ENCODE measurements at regions not wholly inside any gene's neighbourhood (a gene's known extent, or its start where the extent isn't known, plus 50 kb on each side); places are given as distances from the start of the nearest gene placed in this dataset.

- DNase-seq (ENCODE audit: low read depth in 2 of 2, low spot score in 1 of 2) = no peak
Observed at GRCh38 chr6:4383910-4384638, 248.7 kb upstream of the ECI2 start.

GRCh38 chr6:4382362-4382853 lies 247.0 kb upstream of the ECI2 start:
- DNase-seq (ENCODE audit: low read depth in 2 of 2, low spot score in 1 of 2) = no peak

- DNase-seq (ENCODE audit: low read depth in 2 of 2, low spot score in 1 of 2) = no peak
Observed at GRCh38 chr6:4381381-4381780, 246.0 kb upstream of the ECI2 start.

GRCh38 chr6:4380881-4381281 lies 245.5 kb upstream of the ECI2 start:
- no peak for DNase-seq (ENCODE audit: low read depth in 2 of 2, low spot score in 1 of 2)

GRCh38 chr6:4379958-4380357 lies 244.6 kb upstream of the ECI2 start:
- DNase-seq (ENCODE audit: low read depth in 2 of 2, low spot score in 1 of 2) = no peak

GRCh38 chr6:4378319-4378996 lies 243.1 kb upstream of the ECI2 start:
- no peak for DNase-seq (ENCODE audit: low read depth in 2 of 2, low spot score in 1 of 2)

- DNase-seq (ENCODE audit: low read depth in 2 of 2, low spot score in 1 of 2) = no peak
Observed at GRCh38 chr6:4377603-4378002, 242.2 kb upstream of the ECI2 start.

GRCh38 chr6:4374216-4374615 lies 238.8 kb upstream of the ECI2 start:
- no peak for DNase-seq (ENCODE audit: low read depth in 2 of 2, low spot score in 1 of 2)

- no peak for DNase-seq (ENCODE audit: low read depth in 2 of 2, low spot score in 1 of 2)
Observed at GRCh38 chr6:4372866-4373265, 237.5 kb upstream of the ECI2 start.

GRCh38 chr6:4371207-4371921 lies 236.0 kb upstream of the ECI2 start:
- DNase-seq (ENCODE audit: low read depth in 2 of 2, low spot score in 1 of 2) = no peak

GRCh38 chr6:4370066-4370465 lies 234.7 kb upstream of the ECI2 start:
- no peak for DNase-seq (ENCODE audit: low read depth in 2 of 2, low spot score in 1 of 2)

GRCh38 chr6:4369616-4370015 lies 234.2 kb upstream of the ECI2 start:
- no peak for DNase-seq (ENCODE audit: low read depth in 2 of 2, low spot score in 1 of 2)

GRCh38 chr6:4368649-4369048 lies 233.3 kb upstream of the ECI2 start:
- DNase-seq (ENCODE audit: low read depth in 2 of 2, low spot score in 1 of 2) = no peak

GRCh38 chr6:4367643-4368042 lies 232.3 kb upstream of the ECI2 start:
- no peak for DNase-seq (ENCODE audit: low read depth in 2 of 2, low spot score in 1 of 2)

GRCh38 chr6:4366635-4367395 lies 231.4 kb upstream of the ECI2 start:
- DNase-seq (ENCODE audit: low read depth in 2 of 2, low spot score in 1 of 2) = no peak

GRCh38 chr6:4365686-4366085 lies 230.3 kb upstream of the ECI2 start:
- no peak for DNase-seq (ENCODE audit: low read depth in 2 of 2, low spot score in 1 of 2)

- DNase-seq (ENCODE audit: low read depth in 2 of 2, low spot score in 1 of 2) = no peak
Observed at GRCh38 chr6:4364711-4365110, 229.3 kb upstream of the ECI2 start.

- DNase-seq (ENCODE audit: low read depth in 2 of 2, low spot score in 1 of 2) = no peak
Observed at GRCh38 chr6:4364172-4364571, 228.8 kb upstream of the ECI2 start.

GRCh38 chr6:4363656-4364055 lies 228.3 kb upstream of the ECI2 start:
- no peak for DNase-seq (ENCODE audit: low read depth in 2 of 2, low spot score in 1 of 2)

- DNase-seq (ENCODE audit: low read depth in 2 of 2, low spot score in 1 of 2) = no peak
Observed at GRCh38 chr6:4362326-4362725, 227.0 kb upstream of the ECI2 start.

GRCh38 chr6:4360920-4361319 lies 225.5 kb upstream of the ECI2 start:
- no peak for DNase-seq (ENCODE audit: low read depth in 2 of 2, low spot score in 1 of 2)
